Hematopoietic multipotent progenitor cell treated with erythropoietin and hydrocortisone succinate and interleukin-3 and kit ligand, for 6 days (in vitro differentiated cells): ENCODE measurements at regions not wholly inside any gene's neighbourhood (a gene's known extent, or its start where the extent isn't known, plus 50 kb on each side); places are given as distances from the start of the nearest gene placed in this dataset.
"Not testable (repeated sequence)": the region's sequence is repeated elsewhere in the genome, so short reads cannot be mapped to it uniquely, and the experiment has no call there.

Experiments
- DNase-seq: peaks from one replicate; pipeline ENCODE4 v3.0.0-alpha.2; 2015

GRCh38 chr12:131277186-131278091 is 323.7 kb downstream of the ADGRD1 start:
- not testable (repeated sequence) for DNase-seq

DNA sequence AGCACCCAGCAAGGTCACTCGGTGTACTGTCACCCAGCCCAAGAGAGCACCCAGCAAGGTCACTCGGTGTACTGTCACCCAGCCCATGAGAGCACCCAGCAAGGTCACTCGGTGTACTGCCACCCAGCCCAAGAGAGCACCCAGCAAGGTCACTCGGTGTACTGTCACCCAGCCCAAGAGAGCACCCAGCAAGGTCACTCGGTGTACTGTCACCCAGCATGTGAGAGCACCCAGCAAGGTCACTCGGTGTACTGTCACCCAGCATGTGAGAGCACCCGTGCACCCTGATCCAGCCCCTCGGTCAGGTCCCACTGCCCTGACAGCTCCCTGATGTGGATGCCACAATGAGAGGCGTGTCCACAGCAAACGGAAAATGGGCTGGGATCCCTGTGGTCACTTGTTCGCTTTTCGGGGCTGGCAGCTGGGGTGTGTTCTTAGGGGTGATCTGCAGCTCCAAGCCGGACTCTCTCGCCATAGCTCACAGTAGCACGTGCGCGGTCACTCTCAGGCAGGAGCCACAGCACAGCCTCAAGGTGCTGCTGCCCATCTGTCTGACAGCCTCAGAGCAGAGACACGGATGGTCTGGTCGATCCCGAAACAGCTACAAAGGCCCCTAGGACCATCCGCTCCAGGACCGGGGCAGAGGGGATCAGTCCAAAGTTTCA is 324.9 kb downstream of the ADGRD1 start:
- DNase-seq, result not testable (repeated sequence)

GRCh38 chr12:131279281-131279921 is 325.7 kb downstream of the ADGRD1 start:
- DNase-seq, result no peak

- no peak for DNase-seq
These were observed 326.7 kb downstream of the ADGRD1 start for GRCh38 chr12:131280426-131280825.

GRCh38 chr12:131281016-131281415 is 327.3 kb downstream of the ADGRD1 start:
- no peak for DNase-seq

GRCh38 chr12:131282292-131283080 is 328.8 kb downstream of the ADGRD1 start:
- DNase-seq, result no peak

DNA sequence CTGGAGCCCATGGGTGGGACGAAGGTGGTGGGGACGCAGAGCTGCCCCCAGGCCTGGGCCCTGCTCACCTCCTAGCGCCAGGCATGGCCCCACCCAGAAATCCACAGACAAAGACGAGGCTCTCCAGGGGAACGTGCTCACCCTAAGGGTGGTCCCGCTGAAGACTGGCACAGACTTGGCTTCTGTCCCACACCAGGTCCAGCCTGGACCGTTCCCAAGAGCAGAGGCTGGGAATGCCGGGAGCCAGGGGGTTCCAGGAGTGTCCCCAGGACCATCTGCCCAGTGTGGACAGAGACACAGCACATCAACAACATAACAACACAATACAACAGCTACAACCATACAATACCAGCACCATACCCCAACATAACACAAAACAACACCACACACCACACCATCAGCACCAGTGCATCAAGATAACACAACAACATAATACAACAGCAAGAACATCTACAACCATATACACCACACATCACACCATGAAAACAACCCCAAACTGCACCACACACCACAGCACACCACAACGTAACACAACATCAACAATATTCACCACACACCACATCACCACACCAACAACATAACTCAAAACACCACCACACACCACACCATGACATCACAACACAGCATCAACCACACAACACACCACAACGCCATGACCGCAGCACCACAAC is 329.6 kb downstream of the ADGRD1 start:
- DNase-seq, result no peak

- DNase-seq, result not testable (repeated sequence)
These were observed 330.4 kb downstream of the ADGRD1 start for GRCh38 chr12:131283862-131284825.

DNA sequence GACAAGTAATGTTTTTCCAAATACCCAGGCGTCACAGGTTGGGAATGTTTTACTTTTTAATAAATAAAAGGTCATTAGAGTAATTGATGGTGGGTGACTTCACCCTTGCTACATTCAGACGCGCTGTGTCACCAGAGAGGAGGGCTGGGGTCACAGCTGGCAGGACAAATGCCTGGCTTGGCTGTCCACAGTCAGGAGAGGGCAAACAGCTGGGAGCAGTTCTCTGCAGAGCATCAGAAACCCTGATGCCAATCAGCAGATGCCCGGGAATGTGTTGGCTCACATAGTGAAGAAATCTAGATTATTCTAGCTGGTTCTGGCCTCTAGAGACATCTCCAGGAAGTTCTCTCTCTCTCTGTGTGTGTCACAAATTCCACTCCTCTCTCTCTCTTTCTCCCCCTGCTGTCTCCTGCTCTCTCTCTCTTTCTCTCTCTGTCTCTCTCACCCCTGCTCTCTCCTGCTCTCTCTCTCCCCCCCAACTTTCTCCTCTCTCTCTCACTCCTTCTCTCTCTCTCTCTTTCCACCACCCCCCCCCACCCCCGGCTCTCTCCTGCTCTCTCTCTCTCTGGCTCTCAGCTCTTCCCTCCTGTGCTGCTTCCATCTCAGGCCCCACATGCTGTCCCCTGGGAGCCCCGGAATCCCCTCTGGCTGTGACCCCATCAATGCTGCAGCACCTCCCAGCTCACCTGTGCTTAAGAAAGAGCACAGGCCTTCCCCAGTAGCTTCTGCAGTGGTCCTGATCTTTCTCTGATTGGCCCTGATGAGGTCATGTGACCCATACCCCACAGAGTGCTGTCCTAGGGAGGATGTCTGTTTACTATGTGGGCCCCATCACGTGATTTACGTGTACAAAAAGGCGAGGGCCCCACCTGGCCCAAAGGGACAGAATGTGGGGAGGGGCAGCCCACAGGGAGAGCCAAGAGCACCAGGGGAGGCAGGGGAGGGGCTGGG is 331.5 kb downstream of the ADGRD1 start:
- not testable (repeated sequence) for DNase-seq

DNA sequence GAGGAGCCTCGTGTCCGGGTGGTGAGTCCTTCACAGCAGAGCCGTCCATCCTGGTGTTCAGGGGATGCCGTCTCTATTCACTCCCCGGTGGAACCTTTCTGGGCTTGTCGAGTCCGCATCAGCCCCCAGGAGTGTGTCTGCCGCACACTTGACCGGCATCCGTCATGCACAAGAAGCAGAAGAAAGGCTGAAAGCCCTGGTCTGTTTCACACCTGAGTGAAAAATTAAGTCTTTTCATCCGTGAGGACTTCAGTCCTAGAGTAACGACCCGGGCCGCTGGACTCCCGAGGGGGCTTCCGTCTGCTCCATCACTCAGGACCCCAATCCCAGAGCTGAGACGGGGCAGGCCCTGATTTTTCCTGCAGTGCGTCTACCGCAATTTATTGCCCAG is 332.2 kb downstream of the ADGRD1 start:
- DNase-seq, result not testable (repeated sequence)

- not testable (repeated sequence) for DNase-seq
These were observed 332.6 kb downstream of the ADGRD1 start for GRCh38 chr12:131286301-131286700.

- DNase-seq, result no peak
These were observed 333.6 kb downstream of the ADGRD1 start for GRCh38 chr12:131287015-131287937.

DNA sequence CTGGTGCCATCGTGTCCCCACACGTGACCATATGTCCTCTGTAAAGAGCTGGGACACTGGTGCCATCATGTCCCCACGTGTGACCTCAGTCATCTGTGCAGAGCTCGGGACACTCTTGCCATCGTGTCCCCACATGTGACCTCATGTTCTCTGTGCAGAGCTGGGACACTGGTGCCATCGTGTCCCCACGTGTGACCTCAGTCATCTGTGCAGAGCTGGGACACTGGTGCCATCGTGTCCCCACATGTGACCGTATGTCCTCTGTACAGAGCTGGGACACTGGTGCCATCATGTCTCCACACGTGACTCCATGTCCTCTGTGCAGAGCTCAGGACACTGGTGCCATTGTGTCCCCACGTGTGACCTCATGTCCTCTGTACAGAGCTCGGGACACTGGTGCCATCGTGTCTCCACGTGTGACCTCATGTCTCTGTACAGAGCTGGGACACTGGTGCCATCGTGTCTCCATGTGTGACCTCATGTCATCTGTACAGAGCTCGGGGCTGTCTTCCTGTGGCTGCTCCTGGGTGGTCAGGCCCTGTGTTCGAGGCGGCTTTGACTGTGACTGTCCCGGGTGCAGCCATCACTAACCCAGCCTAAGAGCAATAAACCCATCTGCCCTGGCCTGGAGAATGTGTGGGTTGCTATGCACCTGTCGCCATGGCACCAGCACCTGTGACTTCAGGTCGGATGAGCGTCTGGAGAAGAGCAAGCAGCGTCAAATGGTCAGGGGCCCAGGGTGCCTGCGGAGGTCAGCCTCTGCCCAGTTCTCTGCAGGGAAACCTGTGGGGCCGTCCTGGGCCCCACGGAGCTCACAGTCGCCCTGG is 334.4 kb downstream of the ADGRD1 start:
- no peak for DNase-seq

- not testable (repeated sequence) for DNase-seq
These were observed 335.3 kb downstream of the ADGRD1 start for GRCh38 chr12:131288765-131289695.

GRCh38 chr12:131289807-131290206 is 336.1 kb downstream of the ADGRD1 start:
- DNase-seq, result not testable (repeated sequence)

DNA sequence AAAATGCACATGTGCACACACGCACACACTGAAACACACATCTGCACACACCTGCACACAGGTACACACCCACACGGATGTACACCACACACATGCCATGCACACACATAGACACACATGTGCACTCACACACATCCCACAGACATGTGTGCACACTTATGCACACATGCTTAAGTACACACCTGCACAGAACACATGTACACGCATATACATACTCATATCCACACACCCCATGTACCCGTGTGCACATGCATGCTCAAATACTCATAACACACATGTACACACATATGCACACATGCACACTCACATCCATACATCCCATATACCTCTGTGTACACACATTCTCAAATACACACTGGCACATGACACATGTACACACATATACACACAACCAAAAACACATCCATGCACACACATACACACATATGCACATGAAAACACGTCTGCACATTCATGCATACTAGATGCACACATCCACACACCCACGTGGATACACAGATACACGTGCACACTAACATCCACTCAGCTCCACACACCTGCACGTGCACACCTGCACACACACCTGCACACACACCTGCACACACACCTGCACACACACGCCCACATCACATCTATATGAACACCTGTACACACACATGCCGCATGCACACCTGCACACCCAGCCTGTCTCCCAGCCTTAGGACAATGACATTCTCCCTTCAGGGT is 336.7 kb downstream of the ADGRD1 start:
- DNase-seq, result no peak
